ENCODE measurements at regions not wholly inside any gene's neighbourhood (a gene's known extent, or its start where the extent isn't known, plus 50 kb on each side); places are given as distances from the start of the nearest gene placed in this dataset.

GRCh38 chr15:93932164-93932776 is 299.1 kb upstream of the MCTP2 start:
- TF ChIP-seq EZH2 (IDR thresholded peaks at IDR 0.05; ENCODE audit: insufficient read depth, poor library complexity, severe bottlenecking), result no peak
- TF ChIP-seq EZH2phosphoT487 (IDR thresholded peaks at IDR 0.05; ENCODE audit: insufficient read depth, low read depth), result no peak
